Renal cortical epithelial cell (primary cell): ENCODE measurements at regions not wholly inside any gene's neighbourhood (a gene's known extent, or its start where the extent isn't known, plus 50 kb on each side); places are given as distances from the start of the nearest gene placed in this dataset.

Experiments used
- DNase-seq: peaks from one replicate; pipeline ENCODE4 v3.0.0-alpha.2; 2011; ENCODE audit warnings: low read depth

- DNase-seq, result no peak
These were observed 58.2 kb downstream of the ESM1 start for GRCh38 chr5:54927097-54927746.

GRCh38 chr5:54924487-54924886 lies 60.9 kb downstream of the ESM1 start:
- no peak for DNase-seq

GRCh38 chr5:54917323-54917722 lies 68.1 kb downstream of the ESM1 start:
- DNase-seq, result no peak

GRCh38 chr5:54915466-54916027 lies 69.8 kb downstream of the ESM1 start:
- no peak for DNase-seq

- DNase-seq, result no peak
These were observed 73.4 kb downstream of the ESM1 start for GRCh38 chr5:54912021-54912420.

GRCh38 chr5:54909911-54910870 lies 75.2 kb downstream of the ESM1 start:
- DNase-seq, result no peak

GRCh38 chr5:54908774-54909525 lies 76.4 kb downstream of the ESM1 start:
- DNase-seq, result no peak

- DNase-seq, result peak; percentile 65
These were observed 79.4 kb downstream of the ESM1 start for GRCh38 chr5:54905942-54906537.

- no peak for DNase-seq
These were observed 80.1 kb downstream of the ESM1 start for GRCh38 chr5:54905246-54905795.

- peak; percentile 60 for DNase-seq
These were observed 81.0 kb downstream of the ESM1 start for GRCh38 chr5:54904425-54904824.

- DNase-seq, result peak; percentile 87
These were observed 82.5 kb downstream of the ESM1 start for GRCh38 chr5:54902791-54903473.

GRCh38 chr5:54900984-54901725 lies 84.2 kb downstream of the ESM1 start:
- DNase-seq, result peak; percentile 92

- no peak for DNase-seq
These were observed 88.4 kb downstream of the ESM1 start for GRCh38 chr5:54897001-54897400.

GRCh38 chr5:54895816-54896341 lies 89.5 kb downstream of the ESM1 start:
- DNase-seq, result peak; percentile 78

GRCh38 chr5:54894957-54895815 lies 90.2 kb downstream of the ESM1 start:
- no peak for DNase-seq

GRCh38 chr5:54889826-54890225 lies 95.6 kb downstream of the ESM1 start:
- DNase-seq, result peak; percentile 99

GRCh38 chr5:54887663-54888062 lies 97.7 kb downstream of the ESM1 start:
- no peak for DNase-seq

GRCh38 chr5:54886866-54887265 lies 98.5 kb downstream of the ESM1 start:
- DNase-seq, result no peak

- DNase-seq, result no peak
These were observed 99.8 kb downstream of the ESM1 start for GRCh38 chr5:54885636-54886035.
